ENCODE measurements at regions not wholly inside any gene's neighbourhood (a gene's known extent, or its start where the extent isn't known, plus 50 kb on each side); places are given as distances from the start of the nearest gene placed in this dataset.

- TF ChIP-seq NFIC (IDR thresholded peaks at IDR 0.05), result no peak
- no peak for TF ChIP-seq MAX (IDR thresholded peaks at IDR 0.05)
- TF ChIP-seq RAD21 (IDR thresholded peaks at IDR 0.05; ENCODE audit: low read depth), result no peak
- TF ChIP-seq CEBPB (IDR thresholded peaks at IDR 0.05), result no peak
- TF ChIP-seq USF1 (IDR thresholded peaks at IDR 0.05), result no peak
- no peak for TF ChIP-seq TEAD4 (IDR thresholded peaks at IDR 0.05)
- TF ChIP-seq EGR1 (IDR thresholded peaks at IDR 0.05), result no peak
- no peak for TF ChIP-seq EP300 (IDR thresholded peaks at IDR 0.05; ENCODE audit: borderline replicate concordance)
- TF ChIP-seq YY1 (IDR thresholded peaks at IDR 0.05; ENCODE audit: low read depth), result no peak
- no peak for TF ChIP-seq REST (IDR thresholded peaks at IDR 0.05; ENCODE audit: low read depth)
- no peak for TF ChIP-seq TAF1 (IDR thresholded peaks at IDR 0.05; ENCODE audit: low read depth)
- no peak for TF ChIP-seq FOXM1 (IDR thresholded peaks at IDR 0.05; ENCODE audit: borderline replicate concordance, low read depth)
- TF ChIP-seq CREB1 (IDR thresholded peaks at IDR 0.05; ENCODE audit: low read depth), result no peak
- TF ChIP-seq TCF12 (IDR thresholded peaks at IDR 0.05; ENCODE audit: low read depth), result no peak
- TF ChIP-seq ZBTB7A (IDR thresholded peaks at IDR 0.05; ENCODE audit: low read depth), result no peak
Measured at GRCh38 chr14:54048736-54049135, 92.1 kb upstream of the BMP4 start.

GRCh38 chr14:54050759-54051158 is 94.1 kb upstream of the BMP4 start:
- no peak for TF ChIP-seq TAF1 (IDR thresholded peaks at IDR 0.05; ENCODE audit: low read depth)
- no peak for TF ChIP-seq TEAD4 (IDR thresholded peaks at IDR 0.05)
- no peak for TF ChIP-seq USF1 (IDR thresholded peaks at IDR 0.05)
- TF ChIP-seq MAX (IDR thresholded peaks at IDR 0.05), result no peak
- TF ChIP-seq YY1 (IDR thresholded peaks at IDR 0.05; ENCODE audit: low read depth), result no peak
- no peak for TF ChIP-seq TCF12 (IDR thresholded peaks at IDR 0.05; ENCODE audit: low read depth)
- no peak for TF ChIP-seq CEBPB (IDR thresholded peaks at IDR 0.05)
- TF ChIP-seq CREB1 (IDR thresholded peaks at IDR 0.05; ENCODE audit: low read depth), result no peak

- TF ChIP-seq ZBTB7A (IDR thresholded peaks at IDR 0.05; ENCODE audit: low read depth) (no peak), CEBPB (IDR thresholded peaks at IDR 0.05) (no peak), TEAD4 (IDR thresholded peaks at IDR 0.05) (no peak), TCF12 (IDR thresholded peaks at IDR 0.05; ENCODE audit: low read depth) (no peak), FOXM1 (IDR thresholded peaks at IDR 0.05; ENCODE audit: borderline replicate concordance, low read depth) (no peak), CREB1 (IDR thresholded peaks at IDR 0.05; ENCODE audit: low read depth) (no peak), MAX (IDR thresholded peaks at IDR 0.05) (no peak), REST (IDR thresholded peaks at IDR 0.05; ENCODE audit: low read depth) (no peak), YY1 (IDR thresholded peaks at IDR 0.05; ENCODE audit: low read depth) (no peak)
Measured at GRCh38 chr14:54052696-54053385, 96.2 kb upstream of the BMP4 start.

GRCh38 chr14:54053386-54053745 is 96.7 kb upstream of the BMP4 start:
- no peak for TF ChIP-seq NFIC (IDR thresholded peaks at IDR 0.05)
- no peak for TF ChIP-seq YY1 (IDR thresholded peaks at IDR 0.05; ENCODE audit: low read depth)
- no peak for TF ChIP-seq USF1 (IDR thresholded peaks at IDR 0.05)
- no peak for TF ChIP-seq ZBTB7A (IDR thresholded peaks at IDR 0.05; ENCODE audit: low read depth)
- no peak for TF ChIP-seq CEBPB (IDR thresholded peaks at IDR 0.05)
- no peak for TF ChIP-seq TAF1 (IDR thresholded peaks at IDR 0.05; ENCODE audit: low read depth)
- TF ChIP-seq MAX (IDR thresholded peaks at IDR 0.05), result no peak
- TF ChIP-seq REST (IDR thresholded peaks at IDR 0.05; ENCODE audit: low read depth), result no peak
- TF ChIP-seq EGR1 (IDR thresholded peaks at IDR 0.05), result no peak
- no peak for TF ChIP-seq TCF12 (IDR thresholded peaks at IDR 0.05; ENCODE audit: low read depth)
- no peak for TF ChIP-seq CREB1 (IDR thresholded peaks at IDR 0.05; ENCODE audit: low read depth)
- no peak for TF ChIP-seq TEAD4 (IDR thresholded peaks at IDR 0.05)
- no peak for TF ChIP-seq FOXM1 (IDR thresholded peaks at IDR 0.05; ENCODE audit: borderline replicate concordance, low read depth)
- no peak for TF ChIP-seq RAD21 (IDR thresholded peaks at IDR 0.05; ENCODE audit: low read depth)
- no peak for TF ChIP-seq EP300 (IDR thresholded peaks at IDR 0.05; ENCODE audit: borderline replicate concordance)

All from Ishikawa (cell line).